T1000 (cell line): ENCODE measurements at regions not wholly inside any gene's neighbourhood (a gene's known extent, or its start where the extent isn't known, plus 50 kb on each side); places are given as distances from the start of the nearest gene placed in this dataset.

Experiments used
- DNase-seq: peaks from one replicate; lab custom pipeline; 2025; ENCODE audit warnings: mixed read lengths; lab: John Stamatoyannopoulos, UW

DNA sequence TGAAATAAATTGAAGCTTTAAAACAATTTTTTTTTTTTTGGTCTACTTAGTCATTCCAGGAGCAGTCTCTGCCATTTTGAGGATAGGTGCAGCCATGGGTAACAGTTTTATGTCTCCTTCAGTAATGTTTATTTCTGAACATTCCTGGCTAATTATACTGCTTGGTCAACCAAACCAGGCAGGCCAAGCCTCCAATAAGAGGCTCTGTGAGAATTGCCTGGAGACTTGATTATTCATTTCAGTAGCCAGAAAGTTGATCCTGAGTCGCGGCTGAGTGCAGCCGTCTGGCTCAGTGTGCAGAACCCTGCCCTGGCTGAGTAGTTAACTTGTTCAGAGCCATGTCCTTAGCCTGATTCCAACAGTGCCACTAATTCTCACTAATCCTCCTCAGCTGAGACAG lies 364.0 kb upstream of the FAT3 start:
- no peak for DNase-seq

DNA sequence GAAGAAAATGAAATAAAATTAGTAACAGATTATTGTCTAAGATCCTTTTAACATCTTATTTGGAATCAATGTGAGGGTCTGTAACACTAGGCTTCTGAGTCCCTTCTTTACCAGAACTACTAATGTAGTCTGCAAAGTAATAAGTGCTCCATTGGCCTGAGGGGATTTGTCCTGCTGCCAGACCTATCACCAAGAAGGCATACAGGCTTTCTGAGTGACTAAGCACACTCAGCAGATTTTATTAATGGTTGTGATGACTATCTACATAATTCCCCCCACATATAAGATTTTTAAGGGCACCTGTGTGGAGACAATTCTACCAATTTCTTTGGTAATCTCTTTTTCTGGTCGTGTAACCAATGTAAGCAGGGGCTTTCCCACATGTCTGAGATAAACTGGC lies 365.0 kb upstream of the FAT3 start:
- DNase-seq: no peak

DNA sequence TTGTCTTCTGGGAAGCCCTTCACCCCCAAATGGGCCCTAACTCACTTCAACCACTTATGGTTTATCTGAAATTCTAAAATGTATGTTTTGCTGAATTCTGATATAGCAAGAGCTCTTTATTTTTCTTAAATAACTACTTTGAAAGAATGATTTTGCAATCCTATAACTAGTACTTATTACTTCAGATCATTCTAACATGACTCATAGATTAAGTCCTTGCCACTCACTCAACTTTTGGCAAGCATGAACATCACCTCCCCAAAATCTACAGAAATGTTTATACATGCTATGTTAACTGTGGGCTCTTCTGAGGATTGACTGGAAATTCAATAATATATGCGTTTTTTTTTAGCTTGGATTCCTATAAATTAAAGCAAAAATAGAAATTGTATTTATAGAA lies 367.4 kb upstream of the FAT3 start:
- no peak for DNase-seq

DNA sequence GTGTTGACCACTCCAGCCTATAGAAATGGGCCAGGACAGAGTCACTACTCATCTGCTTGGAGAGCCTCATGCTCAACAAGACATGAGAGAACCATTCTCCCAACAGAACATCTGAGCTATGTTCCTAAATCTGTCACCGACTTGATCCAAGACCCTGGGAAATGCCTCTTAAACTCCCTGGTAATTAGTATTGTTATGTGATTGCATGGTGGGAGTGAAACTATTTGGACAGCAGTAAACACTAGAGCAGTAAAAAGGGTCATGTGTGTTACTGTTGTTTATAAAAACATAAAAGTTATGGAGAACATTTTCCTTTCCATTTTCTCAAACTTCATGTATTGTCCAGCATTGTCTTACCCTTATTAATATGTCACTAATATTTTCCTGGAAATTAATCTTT lies 369.8 kb upstream of the FAT3 start:
- no peak for DNase-seq

DNA sequence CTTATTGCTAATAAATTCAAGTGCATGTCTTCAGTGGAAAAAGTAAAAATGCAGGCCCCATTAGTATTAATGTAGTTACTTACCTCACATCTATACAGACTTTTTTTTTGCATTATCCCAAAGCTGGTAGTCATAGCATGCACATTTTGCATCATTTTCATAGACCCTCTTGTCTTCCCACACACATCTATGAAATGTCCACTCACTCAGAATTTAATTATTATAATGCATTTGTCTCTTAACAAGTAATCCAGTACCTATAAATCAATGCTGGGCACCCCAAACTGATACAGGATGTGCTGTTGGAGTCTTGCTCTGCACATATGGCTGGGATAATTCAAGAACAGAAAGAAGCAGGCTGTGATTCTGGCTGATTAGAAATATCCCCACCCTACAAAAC lies 370.4 kb upstream of the FAT3 start:
- no peak for DNase-seq

DNA sequence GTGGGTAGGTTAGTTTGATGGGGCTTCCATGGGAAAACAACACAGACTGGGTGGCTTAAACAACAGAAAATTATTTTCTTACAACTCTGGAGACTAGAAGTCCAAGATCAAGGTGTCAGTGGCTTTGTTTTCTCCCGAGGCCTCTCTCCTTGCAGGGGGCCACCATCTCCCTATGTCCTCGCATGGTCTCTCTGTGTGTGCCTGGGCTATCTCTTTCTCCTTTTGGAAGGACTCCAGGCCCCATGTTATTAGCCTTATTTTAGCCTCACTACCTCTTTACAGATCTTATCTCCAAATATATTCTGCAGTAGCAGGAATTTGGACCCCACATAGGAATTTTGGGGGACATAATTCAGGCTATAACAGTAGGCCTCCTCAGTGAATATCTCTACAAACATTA lies 372.7 kb upstream of the FAT3 start:
- DNase-seq: no peak

DNA sequence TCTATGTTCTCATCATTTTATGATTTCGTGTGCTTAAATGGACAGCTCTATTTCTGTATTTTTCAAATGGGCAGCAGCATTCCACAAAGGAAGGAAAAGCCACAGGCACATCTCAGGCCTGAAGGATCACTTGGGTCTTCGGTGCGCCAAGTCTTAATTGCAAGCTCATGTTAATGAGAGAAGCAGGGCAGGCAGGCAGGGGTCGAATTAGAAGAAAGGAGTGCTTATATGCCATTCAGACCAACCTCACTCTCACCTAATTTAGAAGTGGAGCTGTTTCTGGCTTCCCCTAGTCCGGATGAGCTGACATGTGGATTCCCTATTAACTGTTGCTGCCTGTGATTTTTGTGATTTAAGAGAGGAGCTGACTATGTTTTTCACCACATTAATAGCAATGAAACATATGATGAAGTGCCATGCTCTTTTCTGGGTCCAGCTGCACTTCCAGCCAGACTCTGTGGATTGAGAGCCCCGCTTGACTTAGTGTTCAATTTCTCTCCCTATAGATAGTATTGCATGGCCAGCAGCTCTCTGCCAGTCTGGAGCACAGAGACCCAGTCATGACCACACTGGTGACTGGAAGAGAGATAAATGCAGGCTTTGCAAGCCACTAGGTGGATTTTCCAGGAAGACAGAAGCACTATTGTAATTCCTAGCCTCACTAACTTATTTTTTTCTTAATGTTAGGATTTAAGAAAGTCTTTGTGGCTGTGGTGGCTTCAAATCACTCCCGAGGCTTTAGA lies 373.9 kb upstream of the FAT3 start:
- no peak for DNase-seq

DNA sequence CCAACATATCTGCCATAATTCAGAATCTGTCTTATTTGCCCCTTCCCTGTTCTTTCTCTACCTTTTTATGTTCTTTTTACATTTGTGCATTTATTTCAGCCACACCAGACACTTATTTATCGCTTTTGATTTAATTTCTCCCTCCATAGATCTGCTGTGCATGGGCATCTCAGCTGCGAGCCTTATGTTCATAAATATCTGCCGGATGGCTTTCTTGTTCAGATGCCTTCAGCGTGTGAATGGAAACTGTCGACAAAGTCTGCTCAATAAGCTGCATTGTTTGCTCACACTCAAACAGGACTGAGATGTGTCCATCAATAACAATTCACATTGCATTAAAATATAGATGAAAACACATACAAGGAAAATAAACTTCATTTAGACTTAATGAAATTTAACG lies 374.6 kb upstream of the FAT3 start:
- no peak for DNase-seq

DNA sequence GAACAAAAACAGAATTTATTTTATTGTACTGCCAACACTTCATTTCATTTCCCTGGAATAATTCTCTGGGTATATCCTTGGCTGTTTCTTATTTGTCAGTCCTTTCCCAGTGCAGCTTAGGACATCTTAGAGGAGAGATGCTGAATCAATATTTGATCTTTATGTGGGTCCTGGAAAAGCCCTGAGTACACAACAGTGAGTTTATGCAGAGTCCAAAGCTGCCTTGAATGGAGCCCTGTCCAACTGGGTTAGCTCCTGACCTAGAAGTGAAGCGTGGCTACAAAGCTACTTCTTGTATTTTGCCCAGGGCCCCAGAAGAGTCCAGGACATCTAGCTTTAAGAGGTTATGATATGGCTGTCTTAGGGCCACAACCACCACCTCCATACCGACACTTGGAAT lies 378.0 kb upstream of the FAT3 start:
- no peak for DNase-seq

DNA sequence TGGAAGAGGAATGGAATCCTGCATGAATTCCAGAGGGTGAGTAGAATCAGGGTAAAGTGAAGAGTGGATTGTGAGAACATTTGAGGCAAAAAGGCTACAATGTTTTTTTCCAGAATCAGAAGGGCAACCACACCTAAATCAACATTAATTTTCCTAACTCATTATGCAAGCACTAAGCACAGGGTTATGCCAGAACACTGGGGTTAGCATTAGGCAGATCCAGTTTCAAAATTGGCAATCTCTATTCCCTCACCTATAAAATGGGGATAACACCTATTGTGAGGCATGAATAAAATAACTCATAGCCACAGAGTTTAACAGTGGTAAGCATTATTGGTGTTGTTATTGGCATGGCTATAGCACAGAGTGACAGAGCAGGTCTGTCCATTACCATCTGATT lies 378.6 kb upstream of the FAT3 start:
- no peak for DNase-seq

DNA sequence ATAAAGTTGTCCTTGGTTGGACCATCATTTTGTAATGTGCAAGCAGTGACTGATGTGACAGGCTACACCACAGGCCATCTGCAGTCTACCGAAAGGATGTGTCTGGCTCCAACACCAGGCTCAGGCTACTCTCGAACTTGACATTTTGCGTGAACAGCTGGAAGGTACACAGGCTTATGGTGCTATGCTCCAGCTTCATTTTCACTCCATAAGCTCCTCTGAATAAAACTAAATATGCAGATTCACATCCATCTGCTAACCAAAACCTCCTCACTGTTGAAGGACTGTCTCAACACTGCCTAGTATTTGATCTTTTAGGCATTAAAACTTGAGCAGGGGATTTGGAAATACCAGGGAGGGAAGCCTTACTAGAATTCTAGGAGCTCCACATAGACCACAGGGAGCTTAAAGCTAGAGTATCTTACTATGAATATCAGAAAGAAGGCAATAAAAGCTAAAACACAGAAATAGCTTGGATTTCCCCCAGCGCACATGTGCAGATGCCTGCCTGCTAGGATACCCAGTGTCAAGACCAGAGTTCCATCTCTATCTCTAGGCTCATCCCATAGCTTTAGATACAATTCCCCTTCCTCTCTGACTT lies 383.9 kb upstream of the FAT3 start:
- no peak for DNase-seq

DNA sequence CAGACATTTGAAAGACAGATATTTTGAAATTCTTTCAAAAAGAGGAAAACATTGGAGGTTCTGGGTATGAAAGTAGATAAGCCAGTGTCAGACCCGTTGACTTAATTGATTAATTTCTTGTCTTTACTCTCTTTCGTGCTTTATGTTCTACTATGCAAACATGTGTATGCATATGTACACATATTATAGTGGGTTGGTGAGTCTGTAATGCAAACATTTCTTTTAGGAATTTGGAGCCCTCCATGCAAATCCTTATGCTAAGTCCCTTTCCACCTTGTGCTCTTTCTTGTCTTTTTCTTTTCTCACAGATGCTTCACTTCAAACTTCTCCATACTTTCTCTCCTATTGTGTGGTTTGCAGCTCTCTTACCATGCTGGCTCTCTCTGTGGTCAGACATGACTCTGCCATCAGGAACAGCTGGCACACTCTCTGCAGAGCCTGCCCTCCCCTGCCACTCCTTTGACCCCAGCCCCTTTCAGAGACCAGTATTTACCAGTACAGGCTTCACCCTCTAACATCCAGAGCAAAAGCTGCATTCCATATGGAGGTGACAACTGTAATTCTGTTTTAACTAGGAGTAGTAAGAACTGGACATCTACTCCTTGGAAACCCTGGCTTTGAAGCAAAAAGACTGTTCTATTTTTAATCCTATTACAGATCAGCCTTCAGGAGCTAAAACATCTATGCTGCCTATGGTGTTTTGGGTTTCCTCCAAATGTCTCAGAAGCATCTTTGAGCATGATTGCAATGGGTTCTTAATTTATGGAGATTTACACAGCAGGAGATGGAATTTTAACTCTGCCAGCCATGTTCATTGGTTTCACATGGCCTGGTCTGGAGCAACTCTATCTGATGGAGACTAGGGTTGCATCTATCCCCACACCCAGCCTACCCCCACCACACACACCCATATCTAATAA lies 386.9 kb upstream of the FAT3 start:
- DNase-seq: no peak

DNA sequence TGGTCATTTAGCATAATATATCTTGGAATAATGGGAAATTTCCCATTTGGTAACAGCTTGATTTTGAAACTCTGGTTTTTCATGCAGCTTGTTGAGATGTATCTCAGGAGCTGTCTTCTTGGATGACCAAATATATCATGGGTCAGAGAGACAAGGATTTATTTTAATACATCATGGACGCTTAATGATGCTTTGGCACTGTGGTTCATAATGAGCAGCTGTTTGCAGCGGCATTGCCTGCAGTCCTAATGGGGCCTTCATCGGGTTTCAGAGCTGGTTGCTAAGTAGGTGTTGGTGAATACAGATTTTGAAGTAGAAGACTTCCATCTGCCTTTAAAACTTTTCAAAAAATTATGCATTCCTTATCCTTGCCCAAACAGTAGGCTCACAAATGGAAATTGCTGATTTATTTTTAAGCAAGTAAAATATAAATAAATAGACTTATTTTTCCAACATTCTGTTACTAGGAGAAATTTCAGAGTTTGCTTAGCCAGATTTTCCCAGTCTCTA lies 389.5 kb upstream of the FAT3 start:
- DNase-seq: no peak

DNA sequence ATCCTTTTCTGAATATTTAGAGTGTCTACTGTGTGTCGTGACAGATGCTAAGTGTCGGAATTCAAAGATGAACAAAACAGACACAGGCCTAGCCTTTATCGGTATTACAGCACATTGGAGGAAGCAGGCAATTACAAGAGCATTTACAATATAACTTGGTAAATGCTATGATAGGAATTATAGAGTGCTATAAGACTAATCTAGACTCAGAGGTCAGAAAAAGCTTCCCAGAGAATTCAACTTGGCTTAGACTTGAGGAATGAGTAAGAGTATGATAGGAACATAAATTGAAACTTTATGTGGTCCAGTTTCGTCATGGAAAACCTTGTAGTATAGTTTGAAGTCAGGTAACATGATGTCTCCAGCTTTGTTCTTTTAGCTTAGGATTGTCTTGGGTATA lies 395.7 kb upstream of the FAT3 start:
- no peak for DNase-seq

DNA sequence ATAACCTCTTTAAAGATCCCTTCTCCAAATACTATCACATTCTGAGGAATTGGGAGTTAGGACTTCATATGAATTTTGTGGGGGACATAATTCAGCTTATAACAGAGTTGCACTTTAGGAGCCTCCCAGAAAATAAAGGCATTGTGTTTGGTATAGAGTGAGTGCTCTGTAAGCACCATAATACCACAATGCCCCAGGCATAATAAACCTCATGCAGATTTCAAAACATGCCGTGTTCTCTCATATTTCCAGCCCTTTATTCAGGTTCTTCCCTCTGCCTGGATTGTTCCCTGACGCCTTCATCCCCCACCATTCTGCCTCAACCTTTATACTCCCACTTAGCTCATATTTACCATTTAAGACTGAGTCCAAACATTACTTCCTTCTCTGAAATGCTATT lies 398.8 kb upstream of the FAT3 start:
- no peak for DNase-seq

DNA sequence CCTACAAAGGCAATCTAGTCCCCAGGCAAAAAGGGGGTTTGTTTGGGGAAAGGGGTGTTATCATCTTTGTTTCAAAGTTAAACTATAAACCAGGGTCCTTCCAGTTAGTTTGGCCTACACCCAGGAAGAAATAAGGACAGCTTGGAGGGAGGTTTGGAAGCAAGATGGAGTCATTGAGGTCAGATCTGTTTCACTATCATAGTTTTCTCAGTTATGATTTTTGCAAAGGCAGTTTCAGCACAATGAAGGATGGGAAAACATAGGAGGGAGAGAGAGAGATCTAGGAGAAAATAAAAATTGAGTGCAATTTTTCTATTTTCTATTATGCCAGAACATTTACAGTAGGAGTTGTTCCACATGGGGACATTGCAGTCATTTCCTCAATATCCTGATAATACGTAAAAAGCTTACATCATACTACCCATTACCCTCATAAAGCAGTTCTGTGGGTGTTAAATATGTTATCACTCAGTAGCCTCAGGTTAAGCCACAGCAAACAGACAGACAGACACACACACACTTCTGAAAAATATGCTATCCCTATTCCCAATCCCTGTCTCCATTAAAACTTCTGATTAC lies 401.3 kb upstream of the FAT3 start:
- DNase-seq: no peak

DNA sequence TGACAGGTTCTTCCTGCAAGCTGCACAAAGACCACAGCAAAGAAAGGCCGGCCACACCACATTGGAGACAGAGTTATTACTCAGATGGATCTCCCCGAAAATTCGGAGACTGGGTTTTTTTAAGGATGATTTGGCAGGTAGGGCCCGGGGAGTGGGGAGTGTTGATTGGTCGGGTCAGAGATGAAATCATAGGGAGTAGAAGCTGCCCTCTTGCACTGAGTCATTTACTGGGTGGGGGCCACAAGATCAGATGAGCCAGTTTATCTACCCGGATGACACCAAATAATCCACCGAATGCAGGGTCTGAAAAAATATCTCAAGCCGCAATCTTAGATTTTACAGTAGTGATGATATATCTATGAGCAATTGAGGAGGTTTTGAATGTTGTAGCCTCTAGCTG lies 401.8 kb upstream of the FAT3 start:
- DNase-seq: no peak

DNA sequence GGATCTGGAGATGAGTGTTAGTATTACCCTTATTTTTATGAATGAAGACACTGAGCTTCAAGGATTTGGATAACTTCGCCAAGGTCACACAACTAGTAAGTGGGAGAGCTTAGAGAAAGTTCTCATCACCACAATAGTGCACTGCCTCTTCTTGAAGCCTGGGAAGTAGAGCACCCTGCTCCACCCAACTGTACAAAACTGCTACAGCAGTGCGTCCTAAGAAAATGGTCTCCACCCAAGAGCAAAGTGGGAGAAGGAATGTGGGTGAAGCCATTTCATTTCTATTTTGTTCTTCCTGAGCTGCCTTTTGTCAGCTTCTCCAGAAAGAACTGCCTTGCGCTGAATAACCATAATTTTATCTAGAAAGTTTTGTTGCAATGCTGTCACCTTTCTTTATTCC lies 403.9 kb upstream of the FAT3 start:
- no peak for DNase-seq

DNA sequence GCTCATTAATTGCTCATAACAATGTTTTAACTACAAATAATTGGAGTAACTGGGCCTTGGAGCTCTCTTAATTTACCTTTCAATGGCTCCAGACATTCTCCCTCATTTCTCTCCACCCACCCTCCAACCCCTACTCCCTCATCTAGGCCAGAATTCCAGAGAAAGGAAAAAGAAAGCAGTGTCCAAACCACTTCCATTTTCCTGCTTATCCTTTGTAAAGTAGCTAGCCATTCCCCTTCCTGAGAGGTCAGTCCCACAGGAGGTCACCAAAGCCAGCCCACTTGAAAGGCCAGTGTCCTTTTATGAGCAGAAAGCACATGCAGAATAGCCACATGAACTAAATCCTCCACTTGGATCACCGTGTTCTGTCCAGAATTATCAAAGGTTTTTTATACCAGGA lies 404.8 kb upstream of the FAT3 start:
- no peak for DNase-seq

DNA sequence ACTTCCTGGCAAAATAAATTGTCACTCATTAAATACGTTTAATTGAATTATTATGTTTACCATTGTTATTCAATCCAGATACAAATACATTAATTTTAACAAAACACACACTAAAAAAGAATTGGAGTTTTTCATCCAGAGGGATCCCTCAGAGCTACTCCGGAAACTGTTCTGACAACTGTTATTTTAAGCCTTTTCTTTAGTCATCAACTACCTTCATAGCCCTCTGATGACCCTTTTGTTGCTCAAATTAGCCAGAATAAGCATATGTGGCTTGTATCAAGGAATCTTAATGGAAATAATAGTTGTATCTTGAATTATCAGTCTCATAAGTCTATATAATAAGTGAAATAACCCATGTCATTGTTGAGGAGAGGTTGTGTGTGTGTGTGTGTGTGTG lies 405.4 kb upstream of the FAT3 start:
- DNase-seq: no peak

DNA sequence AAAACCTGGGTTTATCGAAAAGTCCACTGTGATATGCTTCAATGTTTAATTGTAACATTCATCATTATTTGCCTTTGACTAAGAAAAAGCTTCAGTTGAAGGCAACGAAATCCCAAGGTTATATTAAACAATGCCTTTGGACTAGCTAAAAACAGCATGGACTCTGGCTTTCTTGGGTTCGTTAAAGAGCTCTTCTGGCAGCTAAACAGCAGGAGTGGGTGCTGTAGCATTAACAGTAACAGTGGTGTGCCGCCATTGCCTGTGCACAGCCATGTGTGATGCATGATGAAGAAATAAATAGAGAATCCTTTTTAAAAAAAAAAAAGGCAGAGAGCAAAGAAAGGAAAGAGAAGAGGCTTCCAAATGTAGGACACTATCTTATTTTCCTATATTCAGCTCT lies 406.6 kb upstream of the FAT3 start:
- no peak for DNase-seq

DNA sequence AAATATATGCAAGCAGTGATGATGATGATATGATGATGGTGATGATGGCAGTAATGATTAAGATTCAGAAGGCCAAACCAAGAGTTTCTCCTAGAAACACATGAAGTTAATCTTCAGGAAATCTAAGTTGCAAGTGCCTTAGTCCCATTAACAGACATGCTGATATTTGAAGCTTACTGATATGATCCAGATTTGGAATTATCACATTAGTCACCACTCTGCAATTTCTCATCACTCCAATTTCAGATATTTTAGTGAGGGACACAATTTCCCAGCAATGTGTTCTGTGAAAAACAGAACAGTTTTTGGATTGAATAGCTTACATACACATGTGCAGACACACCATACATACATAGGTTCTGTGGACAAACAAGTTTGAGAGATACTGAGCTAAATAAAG lies 411.4 kb upstream of the FAT3 start:
- no peak for DNase-seq

DNA sequence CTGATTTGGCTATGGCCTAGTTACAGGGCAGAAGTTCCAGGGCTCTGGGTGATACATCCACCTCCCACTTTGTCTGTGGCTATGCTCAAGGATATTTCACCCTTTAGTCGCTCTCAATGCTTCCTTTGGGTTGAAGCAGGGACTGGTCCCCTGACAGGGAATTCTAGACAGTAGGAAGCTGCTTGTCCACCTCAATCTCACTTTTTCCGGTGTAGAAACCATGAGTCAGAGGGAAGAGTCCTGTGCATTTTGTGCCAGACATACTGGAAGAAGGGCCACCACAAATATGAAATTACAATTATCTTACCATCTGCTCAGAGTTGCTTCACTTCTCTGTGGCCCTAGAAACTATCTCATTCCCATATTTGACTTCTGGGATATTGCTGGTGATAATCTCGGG lies 413.7 kb upstream of the FAT3 start:
- no peak for DNase-seq
